CD8-positive, alpha-beta memory T cell (primary cell): ENCODE measurements at regions not wholly inside any gene's neighbourhood (a gene's known extent, or its start where the extent isn't known, plus 50 kb on each side); places are given as distances from the start of the nearest gene placed in this dataset.

ENCODE experiments used
- CTCF ChIA-PET: fragments of 350-600 bp; sonication (Branson Sonifier 250); formaldehyde crosslinking; loops from one replicate; lab custom pipeline; 2021; ENCODE audit warnings: antibody characterized with exemption; lab: Charles Lee
- POLR2A ChIA-PET: fragments of 350-600 bp; sonication (Branson Sonifier 250); formaldehyde crosslinking; loops from one replicate; lab custom pipeline; 2021; ENCODE audit warnings: antibody characterized with exemption; lab: Charles Lee
- DNase-seq, 5 donors: peaks; one replicate each; pipeline versions ENCODE4 v3.0.0 to v3.0.0-alpha.2; 2020 to 2022; ENCODE audit warnings: mixed read lengths in 1 of 5
- H3K27ac ChIP-seq: one replicate; pipeline ENCODE4 v1.7.0; 2013; ENCODE audit warnings: low read depth, mild to moderate bottlenecking, low read length, moderate library complexity
- H3K27me3 ChIP-seq: 2 replicates; pipeline ENCODE4 v1.7.0; 2013; ENCODE audit warnings: low read length, mild to moderate bottlenecking; ENCODE audit not compliant: insufficient read depth, poor library complexity, severe bottlenecking
- H3K36me3 ChIP-seq: 2 replicates; pipeline ENCODE4 v1.7.0; 2013; ENCODE audit warnings: mild to moderate bottlenecking, low read length, moderate library complexity; ENCODE audit not compliant: insufficient read depth
- H3K4me1 ChIP-seq: 2 replicates; pipeline ENCODE4 v1.7.0; 2013; ENCODE audit warnings: mild to moderate bottlenecking, low read length, moderate library complexity; ENCODE audit not compliant: insufficient read depth
- H3K4me3 ChIP-seq: 2 replicates; pipeline ENCODE4 v1.7.0; 2013; ENCODE audit warnings: mild to moderate bottlenecking, low read length
- H3K9me3 ChIP-seq: 2 replicates; pipeline ENCODE4 v1.7.0; 2013; ENCODE audit warnings: mild to moderate bottlenecking, low read length
- H3K27ac Mint-ChIP-seq, 8 donors: one replicate each; pipeline ENCODE4 v1.8.0; 2020 to 2021; ENCODE audit warnings: mixed read lengths in 8 of 8, mild to moderate bottlenecking in 6 of 8, inconsistent platforms in 3 of 8, moderate library complexity in 3 of 8
- H3K27me3 Mint-ChIP-seq, 2 donors: one replicate each; pipeline ENCODE4 v1.8.0; 2020 to 2021; ENCODE audit warnings: mixed read lengths in 2 of 2, mild to moderate bottlenecking in 1 of 2, moderate library complexity in 1 of 2
- H3K36me3 Mint-ChIP-seq, 3 donors: one replicate each; pipeline ENCODE4 v1.8.0; 2020 to 2021; ENCODE audit warnings: mixed read lengths in 3 of 3, inconsistent platforms in 1 of 3, mild to moderate bottlenecking in 1 of 3
- H3K4me1 Mint-ChIP-seq, 3 donors: one replicate each; pipeline ENCODE4 v1.8.0; 2020 to 2021; ENCODE audit warnings: mixed read lengths in 3 of 3, inconsistent platforms in 1 of 3, mild to moderate bottlenecking in 1 of 3
- H3K4me3 Mint-ChIP-seq, 7 donors: one replicate each; pipeline ENCODE4 v1.8.0; 2020 to 2021; ENCODE audit warnings: mixed read lengths in 7 of 7, mild to moderate bottlenecking in 6 of 7, moderate library complexity in 4 of 7, inconsistent platforms in 2 of 7
- H3K9me3 Mint-ChIP-seq, 5 donors: one replicate each; pipeline ENCODE4 v1.8.0; 2020 to 2022; ENCODE audit warnings: mixed read lengths in 5 of 5, mild to moderate bottlenecking in 3 of 5, moderate library complexity in 2 of 5, inconsistent platforms in 1 of 5

DNA sequence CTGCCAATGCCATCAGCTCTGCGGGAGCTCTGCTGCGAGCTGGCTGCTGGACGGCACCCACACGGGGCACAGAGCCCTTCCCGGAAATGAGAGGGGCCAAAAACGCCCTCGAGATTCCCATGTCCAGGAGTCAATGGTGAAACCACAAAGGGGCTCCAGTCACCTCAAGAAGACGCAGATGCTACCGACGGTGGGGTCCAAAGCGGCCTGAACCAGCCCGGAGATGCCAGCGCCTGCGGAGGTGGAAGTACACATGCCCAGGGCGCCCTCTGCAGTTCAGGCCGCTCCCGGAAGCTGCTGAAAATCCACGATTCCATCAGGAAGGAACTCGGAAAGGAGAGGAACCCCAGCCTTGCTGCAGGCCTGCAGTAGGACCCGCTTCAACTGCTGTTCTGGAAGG lies 82.4 kb upstream of the SELENOP start:
- H3K36me3 Mint-ChIP-seq = peaks cover 0 to 3% (median 0%) of the 10 kb centered on the region in 3 donors
- Histone ChIP-seq H3K27me3 (no peaks in the 10 kb centered on the region), H3K36me3 (no peaks in the 10 kb centered on the region), H3K27ac (no peak overlapping the region), H3K4me3 (no peak overlapping the region), H3K4me1 (no peaks in the 10 kb centered on the region), H3K9me3 (no peaks in the 10 kb centered on the region)
- peaks cover 5 to 15% of the 10 kb centered on the region in 2 donors for H3K27me3 Mint-ChIP-seq
- CTCF ChIA-PET = no interaction called here
- H3K9me3 Mint-ChIP-seq = no peaks in the 10 kb centered on the region
- DNase-seq = no peak
- no peak overlapping the region for H3K4me3 Mint-ChIP-seq
- no peak overlapping the region for H3K27ac Mint-ChIP-seq
- POLR2A ChIA-PET = no interaction called here
- H3K4me1 Mint-ChIP-seq = no peaks in the 10 kb centered on the region

DNA sequence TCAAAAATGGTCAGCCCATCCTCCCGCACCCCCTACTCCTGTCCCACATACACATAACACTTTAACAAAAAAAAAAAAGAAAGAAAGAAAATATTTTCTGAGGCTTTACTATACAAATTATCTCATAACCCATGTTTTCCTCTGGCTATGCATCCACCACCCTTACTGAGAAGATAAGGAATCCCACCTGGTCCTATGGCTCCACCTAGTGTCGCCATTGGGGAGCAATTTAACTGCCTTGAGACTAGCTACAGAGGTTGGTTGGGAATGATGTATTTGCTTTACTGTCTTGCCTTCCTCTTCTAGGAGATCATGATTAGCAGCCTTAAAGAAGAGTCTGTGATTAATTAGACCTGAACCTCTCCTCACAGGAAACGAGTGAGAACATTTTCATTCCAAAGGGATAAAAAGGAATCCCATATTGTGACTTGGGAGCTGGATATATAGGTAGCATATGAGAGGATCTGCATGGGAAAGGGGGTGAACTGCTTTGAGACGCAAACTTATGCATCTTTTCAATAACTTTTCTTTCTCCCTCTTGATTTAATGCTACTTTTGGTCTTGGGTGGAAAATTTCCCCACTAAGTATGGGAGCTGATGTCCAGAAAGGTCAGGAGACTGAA lies 77.7 kb upstream of the SELENOP start:
- peak; percentile 30 to 69 (median 36) for DNase-seq
- Histone ChIP-seq H3K27ac (no peak overlapping the region), H3K27me3 (no peaks in the 10 kb centered on the region), H3K4me1 (no peaks in the 10 kb centered on the region), H3K36me3 (no peaks in the 10 kb centered on the region), H3K4me3 (no peak overlapping the region), H3K9me3 (no peaks in the 10 kb centered on the region)
- ChIA-PET CTCF (interaction anchor here (0.8 to 1.7 kb wide), 10 partner anchors 9 to 1033 kb away, joined by 3 to 7 read pairs (median 3); no protein-coding TSS in a partner anchor), POLR2A (interaction anchor here (0.9 kb wide), 1 partner anchor 19 kb away, joined by 3 read pairs; no protein-coding TSS in a partner anchor)
- H3K4me3 Mint-ChIP-seq = no peak overlapping the region
- no peaks in the 10 kb centered on the region for H3K9me3 Mint-ChIP-seq
- no peak overlapping the region for H3K27ac Mint-ChIP-seq
- no peaks in the 10 kb centered on the region for H3K4me1 Mint-ChIP-seq
- H3K27me3 Mint-ChIP-seq = peaks cover 8 to 9% of the 10 kb centered on the region in 2 donors
- H3K36me3 Mint-ChIP-seq = peaks cover 0 to 1% (median 0%) of the 10 kb centered on the region in 3 donors

DNA sequence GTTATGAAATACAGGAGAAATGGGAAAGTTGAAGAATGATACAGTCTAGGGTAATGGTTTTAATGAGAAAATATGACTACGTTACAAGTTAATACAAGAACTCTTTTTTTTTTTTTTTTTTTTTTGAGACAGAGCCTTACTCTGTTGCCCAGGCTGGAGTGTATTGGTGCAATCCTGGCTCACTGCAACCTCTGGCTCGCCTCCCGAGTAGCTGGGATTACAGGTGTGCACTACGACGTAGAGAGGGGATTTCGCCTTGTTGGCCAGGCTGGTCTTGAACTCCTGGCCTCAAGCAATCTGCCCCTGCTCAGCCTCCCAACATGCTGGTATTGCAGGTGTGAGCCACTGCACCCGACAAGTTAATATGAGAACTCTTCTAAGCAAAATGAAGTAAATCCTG lies 77.1 kb upstream of the SELENOP start:
- Mint-ChIP-seq H3K4me3 (no peak overlapping the region), H3K9me3 (no peaks in the 10 kb centered on the region), H3K27me3 (peaks cover 9 to 11% of the 10 kb centered on the region in 2 donors), H3K27ac (no peak overlapping the region), H3K4me1 (no peaks in the 10 kb centered on the region), H3K36me3 (peaks cover 0 to 1% (median 0%) of the 10 kb centered on the region in 3 donors)
- CTCF ChIA-PET = interaction anchor here (1.0 to 1.7 kb wide), 3 partner anchors 10 to 1032 kb away, joined by 3 to 7 read pairs (median 4); no protein-coding TSS in a partner anchor
- no peak for DNase-seq
- no peak overlapping the region for H3K27ac ChIP-seq
- no peaks in the 10 kb centered on the region for H3K27me3 ChIP-seq
- H3K36me3 ChIP-seq = no peaks in the 10 kb centered on the region
- H3K4me1 ChIP-seq = no peaks in the 10 kb centered on the region
- POLR2A ChIA-PET = no interaction called here
- no peaks in the 10 kb centered on the region for H3K9me3 ChIP-seq
- H3K4me3 ChIP-seq = no peak overlapping the region

DNA sequence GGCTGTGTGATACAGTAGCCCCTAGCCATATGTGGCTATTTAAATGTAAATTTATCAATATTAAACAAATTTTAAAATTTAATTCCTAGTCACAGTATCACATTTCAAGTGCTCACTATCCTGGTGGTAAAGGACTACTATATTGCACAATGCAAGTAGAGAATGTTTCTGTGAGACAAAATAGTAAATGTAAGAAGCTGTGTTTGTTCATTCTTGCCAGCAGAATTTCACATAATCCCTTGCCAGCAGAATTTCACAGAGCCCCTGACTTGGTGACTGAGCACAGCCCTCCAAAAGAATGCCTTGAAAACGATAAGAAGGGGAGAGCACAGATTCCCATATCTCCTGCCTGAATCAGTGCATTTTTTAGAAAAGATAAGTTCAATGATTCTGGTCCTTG lies 75.9 kb upstream of the SELENOP start:
- POLR2A ChIA-PET = no interaction called here
- Histone ChIP-seq H3K27ac (no peak overlapping the region), H3K9me3 (no peaks in the 10 kb centered on the region), H3K27me3 (no peaks in the 10 kb centered on the region), H3K36me3 (no peaks in the 10 kb centered on the region), H3K4me1 (no peaks in the 10 kb centered on the region), H3K4me3 (no peak overlapping the region)
- CTCF ChIA-PET = no interaction called here
- Mint-ChIP-seq H3K27me3 (peaks cover 5 to 9% of the 10 kb centered on the region in 2 donors), H3K36me3 (peaks cover 0 to 1% (median 0%) of the 10 kb centered on the region in 3 donors), H3K9me3 (no peaks in the 10 kb centered on the region), H3K4me3 (no peak overlapping the region), H3K27ac (no peak overlapping the region), H3K4me1 (no peaks in the 10 kb centered on the region)
- no peak for DNase-seq

DNA sequence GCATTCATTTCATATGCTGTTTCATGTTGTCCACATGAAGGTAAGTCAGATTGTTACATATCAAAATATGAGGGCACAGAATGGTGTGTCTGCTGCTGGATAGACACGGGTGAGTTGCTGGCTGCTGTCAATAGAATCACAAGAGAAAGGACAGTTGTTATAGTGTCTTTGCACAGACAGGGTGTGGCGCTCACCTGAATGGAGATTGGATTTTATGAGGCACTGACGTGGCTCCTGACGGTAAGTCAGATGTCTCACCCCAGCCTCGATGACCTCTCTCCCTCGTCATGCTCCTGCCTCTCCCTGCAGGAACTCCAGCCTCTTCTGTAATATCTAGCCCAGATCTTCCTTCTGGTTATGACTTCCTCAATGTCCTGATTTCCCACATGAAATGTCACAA lies 75.4 kb upstream of the SELENOP start:
- CTCF ChIA-PET = interaction anchor here (1.3 kb wide), 1 partner anchor 9 kb away, joined by 3 read pairs; no protein-coding TSS in a partner anchor
- no peaks in the 10 kb centered on the region for H3K4me1 Mint-ChIP-seq
- POLR2A ChIA-PET = no interaction called here

DNA sequence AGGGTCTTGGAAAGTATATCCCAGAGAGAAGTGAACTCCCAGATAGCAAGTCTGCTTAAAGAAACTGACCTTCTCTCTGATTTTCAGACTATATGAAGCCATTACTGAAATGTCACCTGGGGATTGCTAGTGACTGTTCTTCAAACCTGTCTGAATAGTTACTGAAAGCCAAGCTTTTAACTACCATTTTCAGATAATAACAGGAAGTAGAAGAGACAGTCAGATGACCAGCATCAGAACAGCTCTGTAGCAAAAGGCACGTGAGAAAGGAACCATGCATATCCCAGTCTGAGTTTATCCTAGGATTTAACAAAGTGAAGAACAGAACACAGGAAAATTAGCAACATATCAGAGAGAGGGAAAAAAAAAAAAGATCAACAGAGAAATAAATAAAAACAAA lies 74.9 kb upstream of the SELENOP start:
- no peak for DNase-seq
- Mint-ChIP-seq H3K27me3 (peaks cover 5 to 9% of the 10 kb centered on the region in 2 donors), H3K27ac (no peak overlapping the region), H3K4me3 (no peak overlapping the region), H3K36me3 (peaks cover 0 to under 1% (median 0%) of the 10 kb centered on the region in 3 donors), H3K4me1 (no peaks in the 10 kb centered on the region), H3K9me3 (no peaks in the 10 kb centered on the region)
- Histone ChIP-seq H3K4me3 (no peak overlapping the region), H3K36me3 (no peaks in the 10 kb centered on the region), H3K4me1 (no peaks in the 10 kb centered on the region), H3K9me3 (no peaks in the 10 kb centered on the region), H3K27me3 (no peaks in the 10 kb centered on the region), H3K27ac (no peak overlapping the region)
- POLR2A ChIA-PET = no interaction called here
- CTCF ChIA-PET = interaction anchor here (1.3 kb wide), 1 partner anchor 9 kb away, joined by 3 read pairs; no protein-coding TSS in a partner anchor

More for the DNA sequence above, 75.4 kb upstream of the SELENOP start:
- Histone ChIP-seq H3K4me3 (no peak overlapping the region), H3K27me3 (no peaks in the 10 kb centered on the region), H3K4me1 (no peaks in the 10 kb centered on the region), H3K9me3 (no peaks in the 10 kb centered on the region), H3K36me3 (no peaks in the 10 kb centered on the region), H3K27ac (no peak overlapping the region)
- no peak for DNase-seq
- Mint-ChIP-seq H3K36me3 (peaks cover 0 to 1% (median 0%) of the 10 kb centered on the region in 3 donors), H3K9me3 (no peaks in the 10 kb centered on the region), H3K27me3 (peaks cover 5 to 9% of the 10 kb centered on the region in 2 donors), H3K4me3 (no peak overlapping the region), H3K27ac (no peak overlapping the region)

DNA sequence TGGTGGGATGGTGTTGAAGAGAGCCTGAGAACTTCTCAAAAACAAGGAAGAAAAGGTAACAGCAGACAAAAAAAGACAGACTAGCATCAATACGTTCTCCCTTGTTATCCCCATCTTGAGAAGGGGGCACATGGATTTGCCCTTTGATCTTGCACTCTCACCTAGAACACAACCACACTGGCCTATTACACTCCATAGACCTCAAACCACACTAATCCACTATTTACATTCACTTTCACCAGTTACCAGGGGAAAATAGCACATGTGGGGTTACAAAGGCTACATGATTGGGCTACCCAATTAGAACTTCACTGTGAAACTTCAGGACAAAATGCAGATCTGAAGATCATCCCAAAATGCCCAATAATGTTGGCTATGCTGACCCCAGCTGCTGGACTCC lies 72.6 kb upstream of the SELENOP start:
- ChIA-PET POLR2A (no interaction called here), CTCF (no interaction called here)
- Mint-ChIP-seq H3K9me3 (no peaks in the 10 kb centered on the region), H3K4me3 (no peak overlapping the region), H3K27ac (no peak overlapping the region), H3K36me3 (no peaks in the 10 kb centered on the region), H3K27me3 (peaks cover 5 to 9% of the 10 kb centered on the region in 2 donors), H3K4me1 (no peaks in the 10 kb centered on the region)
- no peaks in the 10 kb centered on the region for H3K4me1 ChIP-seq
- H3K27me3 ChIP-seq = no peaks in the 10 kb centered on the region
- DNase-seq = no peak
- no peak overlapping the region for H3K4me3 ChIP-seq
- H3K36me3 ChIP-seq = no peaks in the 10 kb centered on the region
- no peaks in the 10 kb centered on the region for H3K9me3 ChIP-seq
- no peak overlapping the region for H3K27ac ChIP-seq

DNA sequence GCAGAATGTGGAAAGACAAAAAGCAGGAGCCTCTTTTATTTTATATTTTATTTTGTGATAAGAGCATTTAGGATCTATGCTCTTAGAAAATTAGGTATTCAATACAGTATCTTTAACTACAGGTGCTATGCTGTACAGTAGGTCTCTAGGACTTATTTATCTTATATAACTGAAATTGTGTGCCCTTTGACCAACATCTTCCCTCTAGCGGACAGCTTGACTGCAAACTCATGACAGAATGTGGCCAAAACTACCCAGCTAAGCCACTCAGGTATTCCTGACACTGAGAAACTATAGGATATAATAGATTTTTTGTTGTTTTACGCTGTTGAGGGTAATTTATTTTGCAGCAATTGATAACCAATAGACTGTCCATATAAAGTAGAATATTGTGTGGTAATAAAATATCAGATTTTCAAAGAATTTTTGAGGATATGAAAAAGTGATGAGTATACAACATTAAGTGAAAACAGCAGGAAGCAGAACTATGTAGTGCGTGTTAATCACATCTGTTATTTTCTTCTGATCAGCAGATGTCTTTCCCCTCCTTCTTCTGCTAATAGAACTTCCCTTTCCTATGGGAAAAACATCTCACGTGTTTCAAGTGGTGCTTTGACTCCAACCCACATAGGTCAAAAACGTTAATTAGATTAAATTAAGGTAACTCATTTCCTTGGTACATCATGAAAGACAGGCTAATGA lies 69.9 kb upstream of the SELENOP start:
- peaks cover 0 to 3% of the 10 kb centered on the region in 2 donors for H3K27me3 Mint-ChIP-seq
- no peaks in the 10 kb centered on the region for H3K9me3 ChIP-seq
- no peaks in the 10 kb centered on the region for H3K9me3 Mint-ChIP-seq
- H3K4me1 ChIP-seq = no peaks in the 10 kb centered on the region
- no peak overlapping the region for H3K4me3 Mint-ChIP-seq
- H3K27ac ChIP-seq = no peak overlapping the region
- H3K27me3 ChIP-seq = no peaks in the 10 kb centered on the region
- ChIA-PET CTCF (interaction anchor here (1.0 kb wide), 1 partner anchor 66 kb away, joined by 3 read pairs; no protein-coding TSS in a partner anchor), POLR2A (no interaction called here)
- H3K4me1 Mint-ChIP-seq = no peaks in the 10 kb centered on the region
- no peak overlapping the region for H3K4me3 ChIP-seq
- no peaks in the 10 kb centered on the region for H3K36me3 Mint-ChIP-seq
- no peaks in the 10 kb centered on the region for H3K36me3 ChIP-seq
- DNase-seq = no peak
- H3K27ac Mint-ChIP-seq = no peak overlapping the region
